H9 (cell line): ENCODE measurements at regions not wholly inside any gene's neighbourhood (a gene's known extent, or its start where the extent isn't known, plus 50 kb on each side); places are given as distances from the start of the nearest gene placed in this dataset.

ENCODE experiments used
- DNase-seq: peaks from one replicate; pipeline ENCODE4 v3.0.0-alpha.2; 2017
- H2AFZ ChIP-seq: one replicate; pipeline ENCODE4 v1.6.1; 2013; ENCODE audit warnings: mild to moderate bottlenecking, low read length, control low read depth, moderate library complexity
- H2AK5ac ChIP-seq: 2 replicates; pipeline ENCODE4 v1.6.1; 2013; ENCODE audit warnings: low read length, control low read depth, mixed read lengths; ENCODE audit not compliant: insufficient read length
- H2BK120ac ChIP-seq: one replicate; pipeline ENCODE4 v1.6.1; 2013; ENCODE audit warnings: low read depth, mild to moderate bottlenecking, low read length, control low read depth, inconsistent platforms; ENCODE audit not compliant: poor library complexity, severe bottlenecking
- H2BK12ac ChIP-seq: 2 replicates; pipeline ENCODE4 v1.6.1; 2013; ENCODE audit warnings: low read length, control low read depth, mixed read lengths, low read depth; ENCODE audit not compliant: insufficient read length
- H2BK15ac ChIP-seq: 2 replicates; pipeline ENCODE4 v1.6.1; 2013; ENCODE audit warnings: low read depth, low read length, control low read depth
- H2BK20ac ChIP-seq: one replicate; pipeline ENCODE4 v1.6.1; 2013; ENCODE audit warnings: low read depth, mild to moderate bottlenecking, low read length, control low read depth, inconsistent platforms; ENCODE audit not compliant: poor library complexity, severe bottlenecking
- H2BK5ac ChIP-seq: 2 replicates; pipeline ENCODE4 v1.6.1; 2013; ENCODE audit warnings: low read length, control low read depth, mixed read lengths; ENCODE audit not compliant: insufficient read length
- H3K14ac ChIP-seq: 2 replicates; pipeline ENCODE4 v1.6.1; 2013; ENCODE audit warnings: low read length, control low read depth; ENCODE audit not compliant: insufficient read depth
- H3K18ac ChIP-seq: 2 replicates; pipeline ENCODE4 v1.6.1; 2013; ENCODE audit warnings: low read depth, mild to moderate bottlenecking, mixed read lengths, low read length, control low read depth; ENCODE audit not compliant: insufficient read length
- H3K23ac ChIP-seq: 2 replicates; pipeline ENCODE4 v1.6.1; 2013; ENCODE audit warnings: low read length, control low read depth, mixed read lengths, low read depth; ENCODE audit not compliant: insufficient read length
- H3K23me2 ChIP-seq: 2 replicates; pipeline ENCODE4 v1.6.1; 2013; ENCODE audit warnings: low read depth, mild to moderate bottlenecking, mixed read lengths, low read length, control low read depth; ENCODE audit not compliant: insufficient read length, poor library complexity, severe bottlenecking
- H3K27ac ChIP-seq: 2 replicates; pipeline ENCODE4 v1.5.1; 2013; ENCODE audit warnings: low read length, control low read depth, mixed read lengths, low read depth; ENCODE audit not compliant: insufficient read length
- H3K27me3 ChIP-seq: 2 replicates; pipeline ENCODE4 v1.6.1; 2013; ENCODE audit warnings: low read length, control low read depth, inconsistent platforms; ENCODE audit not compliant: insufficient read depth
- H3K4ac ChIP-seq: 2 replicates; pipeline ENCODE4 v1.6.1; 2013; ENCODE audit warnings: low read depth, mild to moderate bottlenecking, control low read depth, inconsistent platforms, low read length, moderate library complexity
- H3K4me1 ChIP-seq: 2 replicates; pipeline ENCODE4 v1.6.1; 2013; ENCODE audit warnings: low read length, control low read depth, inconsistent platforms; ENCODE audit not compliant: insufficient read depth
- H3K4me2 ChIP-seq: 2 replicates; pipeline ENCODE4 v1.6.1; 2013; ENCODE audit warnings: low read length, control low read depth, mixed read lengths; ENCODE audit not compliant: insufficient read length, insufficient read depth
- H3K56ac ChIP-seq: 2 replicates; pipeline ENCODE4 v1.6.1; 2013; ENCODE audit warnings: low read depth, mild to moderate bottlenecking, mixed read lengths, low read length, control low read depth; ENCODE audit not compliant: insufficient read length
- H3K79me1 ChIP-seq: 2 replicates; pipeline ENCODE4 v1.6.1; 2013; ENCODE audit warnings: low read depth, mild to moderate bottlenecking, moderate library complexity, low read length, control low read depth, inconsistent platforms; ENCODE audit not compliant: insufficient read depth, poor library complexity, severe bottlenecking
- H3K79me2 ChIP-seq: 2 replicates; pipeline ENCODE4 v1.6.1; 2013; ENCODE audit warnings: low read length, control low read depth, inconsistent platforms; ENCODE audit not compliant: insufficient read depth
- H3K9ac ChIP-seq: 2 replicates; pipeline ENCODE4 v1.6.1; 2013; ENCODE audit warnings: low read length, control low read depth, mixed read lengths; ENCODE audit not compliant: insufficient read length; ENCODE audit errors: extremely low read depth
- H3K9me3 ChIP-seq: one replicate; pipeline ENCODE4 v1.6.1; 2013; ENCODE audit warnings: low read depth, low read length, inconsistent platforms; ENCODE audit not compliant: control insufficient read depth
- H3T11ph ChIP-seq: one replicate; pipeline ENCODE4 v1.6.1; 2013; ENCODE audit warnings: mild to moderate bottlenecking, low read length, control low read depth, inconsistent platforms
- H4K20me1 ChIP-seq: one replicate; pipeline ENCODE4 v1.6.1; 2013; ENCODE audit not compliant: control insufficient read depth, insufficient read length, insufficient read depth
- H4K5ac ChIP-seq: 2 replicates; pipeline ENCODE4 v1.6.1; 2013; ENCODE audit warnings: low read depth, mild to moderate bottlenecking, mixed read lengths, low read length, control low read depth; ENCODE audit not compliant: insufficient read length
- H4K8ac ChIP-seq: replicated peaks from 2 replicates; pipeline ENCODE4 v1.6.1; 2013; ENCODE audit warnings: low read length, control low read depth, mixed read lengths, low read depth; ENCODE audit not compliant: insufficient read length
- H4K91ac ChIP-seq: 2 replicates; pipeline ENCODE4 v1.6.1; 2013; ENCODE audit warnings: low read depth, mild to moderate bottlenecking, moderate library complexity, mixed read lengths, low read length, control low read depth; ENCODE audit not compliant: insufficient read length
- H3K27ac Mint-ChIP-seq, 3 experiments: 2 replicates in 2 of 3; 3 replicates in 1 of 3; pipeline ENCODE4 v1.8.0; 2020 to 2021; ENCODE audit warnings: mixed read lengths in 3 of 3, mild to moderate bottlenecking in 1 of 3, moderate library complexity in 1 of 3
- H3K27me3 Mint-ChIP-seq: 2 replicates; pipeline ENCODE4 v1.8.0; 2021; ENCODE audit warnings: low read depth, mild to moderate bottlenecking, moderate library complexity, mixed read lengths
- H3K36me3 Mint-ChIP-seq, 3 experiments: 2 replicates in 2 of 3; 3 replicates in 1 of 3; pipeline ENCODE4 v1.8.0; 2020 to 2021; ENCODE audit warnings: low read depth in 3 of 3, mixed read lengths in 3 of 3; ENCODE audit not compliant: insufficient read depth in 1 of 3
- H3K4me1 Mint-ChIP-seq, 2 experiments: 2 replicates each; pipeline ENCODE4 v1.8.0; 2020; ENCODE audit warnings: mixed read lengths in 2 of 2
- H3K4me3 Mint-ChIP-seq, 2 experiments: 2 replicates in 1 of 2; 3 replicates in 1 of 2; pipeline ENCODE4 v1.8.0; 2020 to 2021; ENCODE audit warnings: mild to moderate bottlenecking in 2 of 2, mixed read lengths in 2 of 2, moderate library complexity in 1 of 2
- H3K9me3 Mint-ChIP-seq, 2 experiments: 2 replicates in 1 of 2; 3 replicates in 1 of 2; pipeline ENCODE4 v1.8.0; 2020; ENCODE audit warnings: mild to moderate bottlenecking in 2 of 2, mixed read lengths in 2 of 2, moderate library complexity in 1 of 2
- CTCF ChIP-seq: fragments of 200-600 bp; sonication (generic); conservative IDR thresholded peaks from 3 replicates; pipeline ENCODE4 v1.8.0; 2021; ENCODE audit warnings: antibody characterized with exemption, mild to moderate bottlenecking
- WGBS: extraction: QIAGEN DNeasy Blood & Tissue Kit; methylation state at CpG from one replicate; pipeline ENCODE4 v1.1.7; 2013; ENCODE audit warnings: missing lambda C conversion rate, low lambda C conversion rate, mixed read lengths; ENCODE audit not compliant: insufficient read length; ENCODE audit errors: extremely low coverage; 5-methylcytosine and 5-hydroxymethylcytosine counted together

- no peaks in the 10 kb centered on the region for H3K9me3 Mint-ChIP-seq
- H2BK120ac ChIP-seq: no peak overlapping the region
- no CpG with 5 or more reads among the region's 1 CpG for WGBS
Observed at GRCh38 chr1:98188774-98189173, 267.9 kb upstream of the DPYD start.

More at GRCh38 chr1:98188774-98189173, 267.9 kb upstream of the DPYD start:
- H3K27ac Mint-ChIP-seq: no peak overlapping the region
- no peak overlapping the region for H4K91ac ChIP-seq
- H2BK5ac ChIP-seq: no peak overlapping the region
- no peak overlapping the region for H3T11ph ChIP-seq
- no peaks in the 10 kb centered on the region for H3K4me1 ChIP-seq
- H4K20me1 ChIP-seq: no peaks in the 10 kb centered on the region
- no peaks in the 10 kb centered on the region for H3K27me3 Mint-ChIP-seq
- no peak overlapping the region for H3K9ac ChIP-seq
- no peak for TF ChIP-seq CTCF
- no peak overlapping the region for H3K23ac ChIP-seq
- no peak overlapping the region for H3K14ac ChIP-seq
- DNase-seq: no peak
- H3K79me1 ChIP-seq: no peaks in the 10 kb centered on the region
- no peak overlapping the region for H4K5ac ChIP-seq
- no peak overlapping the region for H2BK12ac ChIP-seq
- H3K23me2 ChIP-seq: no peaks in the 10 kb centered on the region
- no peak overlapping the region for H2BK15ac ChIP-seq
- H2AK5ac ChIP-seq: no peak overlapping the region
- no peaks in the 10 kb centered on the region for H3K79me2 ChIP-seq
- H2AFZ ChIP-seq: no peak overlapping the region
- H3K4ac ChIP-seq: no peak overlapping the region
- H3K4me2 ChIP-seq: no peak overlapping the region
- no peak overlapping the region for H4K8ac ChIP-seq
- H3K4me3 Mint-ChIP-seq: no peak overlapping the region
- H3K27me3 ChIP-seq: no peaks in the 10 kb centered on the region
- H3K27ac ChIP-seq: no peak overlapping the region
- no peak overlapping the region for H3K18ac ChIP-seq
- H3K9me3 ChIP-seq: no peaks in the 10 kb centered on the region
- H3K56ac ChIP-seq: no peak overlapping the region
- no peak overlapping the region for H2BK20ac ChIP-seq
- no peaks in the 10 kb centered on the region for H3K4me1 Mint-ChIP-seq
- no peaks in the 10 kb centered on the region for H3K36me3 Mint-ChIP-seq
